T-helper 17 cell (primary cell): ENCODE measurements at regions not wholly inside any gene's neighbourhood (a gene's known extent, or its start where the extent isn't known, plus 50 kb on each side); places are given as distances from the start of the nearest gene placed in this dataset.

Source experiments
- ATAC-seq: fragments of 150-1000 bp; cut with Tn5 transposase; 2 replicates; pipeline ENCODE4 v1.10.0; 2021; ENCODE audit warnings: mild to moderate bottlenecking, moderate library complexity
- DNase-seq, 3 donors: peaks; one replicate each; pipeline versions ENCODE4 v3.0.0 to v3.0.0-alpha.2; 2020 to 2021
- H3K9me3 ChIP-seq: one replicate; pipeline ENCODE4 v1.7.0; 2013; ENCODE audit warnings: low read length, mild to moderate bottlenecking; ENCODE audit not compliant: control insufficient read depth, poor library complexity, severe bottlenecking
- H3K27ac Mint-ChIP-seq: one replicate; pipeline ENCODE4 v1.8.0; 2022; ENCODE audit warnings: mild to moderate bottlenecking, moderate library complexity, mixed read lengths
- H3K27me3 Mint-ChIP-seq: one replicate; pipeline ENCODE4 v1.8.0; 2022; ENCODE audit warnings: mixed read lengths
- H3K36me3 Mint-ChIP-seq: one replicate; pipeline ENCODE4 v1.8.0; 2022; ENCODE audit warnings: low read depth, mixed read lengths
- H3K4me1 Mint-ChIP-seq: one replicate; pipeline ENCODE4 v1.8.0; 2022; ENCODE audit warnings: mild to moderate bottlenecking, mixed read lengths
- H3K4me3 Mint-ChIP-seq: one replicate; pipeline ENCODE4 v1.8.0; 2022; ENCODE audit warnings: mild to moderate bottlenecking, moderate library complexity, mixed read lengths

DNA sequence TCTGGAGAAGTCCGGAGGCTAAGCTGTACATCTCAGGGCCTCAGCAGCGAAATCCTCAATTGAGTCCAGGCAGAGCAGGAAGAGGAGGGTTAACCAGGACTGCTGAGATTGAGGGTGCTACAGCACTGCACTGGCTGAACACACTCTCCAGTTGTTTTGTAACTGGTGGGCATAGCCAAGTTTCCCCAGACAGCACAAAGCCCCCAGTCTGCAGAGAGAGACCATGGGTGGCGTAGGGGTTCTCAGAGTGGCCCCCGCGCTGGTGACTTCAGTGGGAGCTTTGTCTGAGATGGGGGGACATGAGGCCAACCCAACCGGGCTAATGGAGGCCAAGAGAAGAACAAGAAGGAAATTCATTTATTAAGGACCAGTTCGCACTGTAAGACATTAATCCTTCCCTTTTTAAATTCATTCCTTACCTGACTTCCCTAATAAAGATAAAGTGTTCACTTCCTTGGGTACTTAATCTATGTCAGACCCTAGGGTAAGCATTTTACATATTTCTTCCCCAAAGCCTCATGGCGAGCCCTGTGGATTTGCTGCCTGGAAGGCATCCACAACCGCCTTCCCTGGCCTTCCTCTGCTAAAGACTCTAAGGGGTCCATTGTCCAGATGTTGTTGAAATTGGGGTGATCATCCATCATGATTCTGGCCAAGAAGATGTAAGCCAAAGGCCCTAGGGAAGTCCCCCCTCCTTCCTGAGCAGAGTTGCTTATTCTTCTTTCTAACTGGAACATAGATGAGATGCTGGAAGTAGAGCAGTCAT is 121.4 kb upstream of the CHST15 start:
- H3K27me3 Mint-ChIP-seq: peaks cover 29% of the 10 kb centered on the region
- no peak overlapping the region for H3K27ac Mint-ChIP-seq
- no peaks in the 10 kb centered on the region for H3K4me1 Mint-ChIP-seq
- no peak overlapping the region for H3K4me3 Mint-ChIP-seq
- no peaks in the 10 kb centered on the region for H3K9me3 ChIP-seq
- ATAC-seq: no peak
- DNase-seq: no peak
- H3K36me3 Mint-ChIP-seq: no peaks in the 10 kb centered on the region

DNA sequence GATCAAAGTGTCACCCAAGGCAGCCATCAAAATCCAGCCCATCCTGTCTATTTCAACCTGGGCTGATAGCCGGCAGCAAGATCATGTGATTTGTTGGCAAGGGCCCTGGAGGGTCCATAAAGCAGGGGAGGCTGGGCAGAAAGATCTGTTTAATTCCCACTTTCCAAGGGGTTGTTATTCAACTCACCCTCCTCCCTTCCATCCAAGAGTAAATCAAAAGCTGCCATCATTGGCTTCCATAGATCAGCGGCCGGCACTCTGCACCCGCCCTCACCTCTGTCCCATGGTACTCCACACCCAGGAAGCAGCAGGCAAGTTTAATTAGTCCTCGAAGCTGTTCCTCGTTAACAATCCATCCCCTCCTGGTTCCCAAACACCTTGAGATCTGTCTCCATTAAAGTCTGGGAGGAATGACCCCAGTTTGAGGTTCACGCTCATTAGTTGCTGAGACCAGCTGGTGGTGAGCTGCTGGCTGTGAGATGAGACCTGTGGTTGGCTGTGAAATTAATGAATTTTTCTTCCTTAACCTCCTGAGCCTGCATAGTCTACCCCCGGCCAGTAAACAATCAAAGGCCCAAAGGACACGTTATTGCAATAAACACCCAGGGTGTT is 120.6 kb upstream of the CHST15 start:
- no peaks in the 10 kb centered on the region for H3K36me3 Mint-ChIP-seq
- DNase-seq (no peak), ATAC-seq (no peak)
- peaks cover 23% of the 10 kb centered on the region for H3K27me3 Mint-ChIP-seq
- H3K9me3 ChIP-seq: no peaks in the 10 kb centered on the region
- H3K4me1 Mint-ChIP-seq: no peaks in the 10 kb centered on the region
- no peak overlapping the region for H3K4me3 Mint-ChIP-seq
- no peak overlapping the region for H3K27ac Mint-ChIP-seq

DNA sequence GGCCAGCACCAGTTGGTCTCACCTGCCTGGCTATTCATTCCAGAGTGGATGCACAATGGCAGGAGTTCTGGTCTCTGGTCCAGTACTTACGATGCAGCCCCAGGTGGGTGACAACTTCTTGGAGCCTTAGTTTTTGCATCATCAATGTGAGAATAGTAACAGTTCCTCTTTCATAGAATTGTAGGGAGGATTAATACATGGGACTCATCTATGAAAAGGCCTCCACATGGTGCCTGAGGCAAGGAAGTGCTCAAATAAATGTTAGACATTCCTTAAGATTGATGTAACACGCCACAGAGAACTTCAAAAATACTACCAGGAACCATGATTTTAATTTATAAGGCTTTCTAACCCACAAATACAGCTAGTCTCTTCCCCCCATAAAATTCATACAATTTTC is 120.1 kb upstream of the CHST15 start:
- peaks cover 18% of the 10 kb centered on the region for H3K27me3 Mint-ChIP-seq
- H3K27ac Mint-ChIP-seq: no peak overlapping the region
- ATAC-seq: no peak
- H3K9me3 ChIP-seq: no peaks in the 10 kb centered on the region
- no peak overlapping the region for H3K4me3 Mint-ChIP-seq
- no peaks in the 10 kb centered on the region for H3K36me3 Mint-ChIP-seq
- no peak for DNase-seq
- no peaks in the 10 kb centered on the region for H3K4me1 Mint-ChIP-seq

DNA sequence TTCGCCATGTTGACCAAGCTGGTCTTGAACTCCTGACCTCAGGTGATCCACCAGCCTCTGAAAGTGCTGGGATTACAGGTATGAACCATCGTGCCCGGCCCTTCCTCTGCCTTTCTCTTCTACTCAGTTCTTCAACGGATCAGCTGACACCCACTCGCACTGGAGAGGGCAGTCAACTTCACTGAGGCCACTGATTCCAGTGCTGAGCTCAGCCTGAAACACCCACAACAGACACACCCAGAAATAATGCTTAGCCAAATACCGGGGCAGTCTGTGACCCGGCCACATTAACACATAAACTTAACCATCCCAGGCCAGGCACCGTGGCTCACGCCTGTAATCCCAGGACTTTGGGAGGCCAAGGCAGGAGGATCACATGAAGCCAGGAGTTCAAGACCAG is 119.3 kb upstream of the CHST15 start:
- no peak overlapping the region for H3K4me3 Mint-ChIP-seq
- no peaks in the 10 kb centered on the region for H3K4me1 Mint-ChIP-seq
- H3K27me3 Mint-ChIP-seq: peaks cover 14% of the 10 kb centered on the region
- H3K27ac Mint-ChIP-seq: no peak overlapping the region
- no peaks in the 10 kb centered on the region for H3K36me3 Mint-ChIP-seq
- no peak for DNase-seq
- no peaks in the 10 kb centered on the region for H3K9me3 ChIP-seq
- ATAC-seq: no peak

DNA sequence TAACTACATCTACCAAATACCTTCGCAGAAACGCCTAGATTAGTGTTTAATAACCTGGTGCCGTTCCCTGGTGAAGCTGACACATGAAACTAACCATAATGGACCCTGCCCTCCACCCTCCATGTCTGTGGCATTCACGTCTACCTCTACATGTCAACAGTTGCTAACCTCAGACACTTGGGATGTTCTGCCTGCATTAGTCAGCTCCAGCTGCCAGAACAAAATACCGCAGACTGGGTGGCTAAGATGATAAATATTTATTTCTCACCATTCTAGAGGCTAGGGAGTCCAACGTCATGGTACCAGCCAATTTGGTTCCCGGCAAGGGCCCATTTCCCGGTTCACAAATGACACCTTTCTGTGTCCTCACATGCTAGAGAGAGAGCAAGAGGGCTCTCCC is 118.5 kb upstream of the CHST15 start:
- Mint-ChIP-seq H3K36me3 (no peaks in the 10 kb centered on the region), H3K4me1 (no peaks in the 10 kb centered on the region), H3K4me3 (no peak overlapping the region), H3K27ac (no peak overlapping the region), H3K27me3 (peaks cover 7% of the 10 kb centered on the region)
- no peaks in the 10 kb centered on the region for H3K9me3 ChIP-seq
- no peak for DNase-seq
- no peak for ATAC-seq

DNA sequence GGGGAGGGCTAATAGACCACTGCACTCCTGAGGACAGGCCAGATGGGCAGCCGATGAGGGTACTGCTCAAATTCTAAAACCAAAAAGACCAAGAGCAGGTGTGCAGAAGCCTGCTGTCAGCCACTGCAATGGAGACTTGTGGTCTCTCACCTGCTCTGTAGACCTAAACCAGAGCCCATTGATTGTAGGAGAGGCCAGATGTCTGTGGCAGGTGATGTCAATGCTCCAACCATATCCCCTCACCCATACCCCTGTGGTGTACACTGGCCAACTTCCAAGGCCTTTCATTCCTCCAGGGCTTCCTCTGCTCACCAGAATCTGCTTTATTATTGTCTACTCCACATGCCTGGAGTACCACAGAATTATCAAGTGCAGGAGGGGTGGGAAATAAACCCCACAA is 116.9 kb upstream of the CHST15 start:
- no peak overlapping the region for H3K4me3 Mint-ChIP-seq
- no peaks in the 10 kb centered on the region for H3K4me1 Mint-ChIP-seq
- no peaks in the 10 kb centered on the region for H3K36me3 Mint-ChIP-seq
- no peaks in the 10 kb centered on the region for H3K27me3 Mint-ChIP-seq
- H3K27ac Mint-ChIP-seq: no peak overlapping the region
- no peaks in the 10 kb centered on the region for H3K9me3 ChIP-seq
- no peak for ATAC-seq
- DNase-seq: no peak

DNA sequence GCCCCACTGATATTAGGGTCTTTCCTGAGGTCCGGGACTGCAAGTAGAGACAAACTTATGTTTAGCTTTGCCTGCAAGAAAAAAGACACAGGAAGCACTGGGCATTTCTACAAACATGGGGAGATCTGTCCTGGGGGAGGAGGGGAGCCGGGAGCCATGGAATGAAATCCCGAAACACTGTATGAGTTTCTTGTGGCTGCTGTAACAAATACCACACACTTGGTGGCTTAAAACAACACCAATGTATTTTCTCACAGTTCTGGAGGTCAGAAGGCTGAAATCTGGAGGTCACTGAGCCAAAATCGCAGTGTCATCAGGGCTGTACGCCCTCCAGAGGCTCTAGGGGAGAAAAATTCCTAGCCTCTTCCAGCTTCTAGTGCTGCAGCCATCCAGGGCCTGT is 114.0 kb upstream of the CHST15 start:
- H3K9me3 ChIP-seq: no peaks in the 10 kb centered on the region
- Mint-ChIP-seq H3K27ac (no peak overlapping the region), H3K4me1 (no peaks in the 10 kb centered on the region), H3K27me3 (peaks cover 10% of the 10 kb centered on the region), H3K36me3 (no peaks in the 10 kb centered on the region), H3K4me3 (no peak overlapping the region)
- DNase-seq (no peak), ATAC-seq (no peak)

DNA sequence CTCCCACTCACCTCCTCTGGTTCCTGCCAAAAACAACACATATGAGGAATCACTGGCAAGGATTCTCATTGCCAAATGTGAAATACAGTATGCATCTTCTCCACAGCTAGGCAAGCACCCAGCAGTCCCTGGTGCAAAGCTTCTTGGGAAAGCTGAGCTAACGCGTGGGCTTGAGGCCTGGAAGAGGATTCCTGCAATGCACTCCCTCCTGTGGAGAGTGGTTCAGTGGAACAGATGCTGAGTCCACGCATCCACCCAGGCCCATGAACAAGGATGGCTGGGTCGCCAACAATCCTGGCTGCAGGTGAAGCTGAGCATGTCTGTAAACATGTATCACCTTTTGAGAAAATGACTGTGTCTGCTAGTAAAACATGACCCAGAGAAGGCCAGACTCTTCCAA is 113.2 kb upstream of the CHST15 start:
- DNase-seq (no peak), ATAC-seq (no peak)
- H3K36me3 Mint-ChIP-seq: no peaks in the 10 kb centered on the region
- peaks cover 10% of the 10 kb centered on the region for H3K27me3 Mint-ChIP-seq
- H3K9me3 ChIP-seq: no peaks in the 10 kb centered on the region
- no peak overlapping the region for H3K27ac Mint-ChIP-seq
- H3K4me1 Mint-ChIP-seq: no peaks in the 10 kb centered on the region
- no peak overlapping the region for H3K4me3 Mint-ChIP-seq

DNA sequence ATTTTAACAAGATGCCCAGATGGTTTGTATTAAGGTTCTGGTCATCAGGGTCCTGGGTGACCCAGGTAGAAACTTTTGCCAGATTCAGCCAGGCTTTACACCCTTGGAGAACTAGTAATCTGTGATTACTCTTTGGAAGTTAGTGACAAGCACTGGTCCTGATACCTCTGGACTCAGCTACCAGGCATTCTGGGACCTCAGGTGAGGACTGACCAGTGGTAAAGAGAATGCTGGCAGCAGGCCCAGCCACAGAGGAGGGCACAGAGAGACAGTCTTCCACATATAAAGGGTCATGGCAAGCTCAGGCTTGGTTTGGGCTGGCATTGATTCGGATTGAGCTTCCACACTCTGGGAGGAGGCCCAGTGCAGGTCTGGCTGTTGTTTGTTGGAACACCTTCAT is 112.0 kb upstream of the CHST15 start:
- DNase-seq (no peak), ATAC-seq (no peak)
- no peaks in the 10 kb centered on the region for H3K9me3 ChIP-seq
- H3K36me3 Mint-ChIP-seq: peaks cover under 1% of the 10 kb centered on the region
- no peaks in the 10 kb centered on the region for H3K4me1 Mint-ChIP-seq
- no peak overlapping the region for H3K27ac Mint-ChIP-seq
- peaks cover 12% of the 10 kb centered on the region for H3K27me3 Mint-ChIP-seq
- no peak overlapping the region for H3K4me3 Mint-ChIP-seq

DNA sequence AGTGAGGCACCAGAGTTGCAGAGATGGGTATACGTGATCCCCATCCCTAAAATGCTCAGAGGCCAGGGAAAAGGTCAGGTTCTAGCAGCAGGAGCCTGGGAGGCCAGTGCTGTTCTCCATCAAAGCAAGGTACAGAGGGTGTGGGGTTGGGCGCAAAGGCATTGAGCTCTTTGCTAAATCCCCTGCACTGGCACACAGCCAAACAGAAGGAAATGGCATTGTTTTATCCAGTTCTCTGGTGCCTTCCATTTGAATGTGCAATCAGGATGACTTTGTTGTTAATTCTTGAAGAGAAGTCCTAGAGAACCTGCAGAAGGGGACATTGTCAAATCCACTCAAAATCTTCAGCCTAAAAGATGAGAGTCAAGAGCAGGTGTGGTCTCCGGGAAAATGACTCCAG is 111.3 kb upstream of the CHST15 start:
- peaks cover 18% of the 10 kb centered on the region for H3K27me3 Mint-ChIP-seq
- no peak overlapping the region for H3K27ac Mint-ChIP-seq
- no peaks in the 10 kb centered on the region for H3K9me3 ChIP-seq
- no peaks in the 10 kb centered on the region for H3K4me1 Mint-ChIP-seq
- no peak for DNase-seq
- H3K4me3 Mint-ChIP-seq: no peak overlapping the region
- ATAC-seq: no peak
- peaks cover 2% of the 10 kb centered on the region for H3K36me3 Mint-ChIP-seq

DNA sequence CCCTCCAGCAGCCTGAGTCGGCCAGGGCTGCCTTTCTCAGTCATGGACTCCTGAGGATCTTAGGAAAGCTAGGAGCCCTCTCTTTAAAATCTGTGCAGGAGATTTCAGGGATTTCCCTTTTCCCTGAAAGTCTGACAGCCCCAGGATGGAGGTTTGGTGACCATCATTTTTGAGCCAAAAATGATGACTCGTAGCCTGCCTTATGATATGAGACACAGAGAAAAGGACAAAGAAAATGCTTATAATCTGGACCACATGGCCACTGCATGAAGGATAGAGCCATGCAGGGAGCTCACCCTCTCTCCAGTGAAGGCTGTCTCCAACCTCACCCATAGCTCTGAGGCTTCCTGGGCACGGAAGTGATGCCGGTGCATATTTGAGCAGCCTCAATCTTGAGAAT is 106.6 kb upstream of the CHST15 start:
- no peaks in the 10 kb centered on the region for H3K9me3 ChIP-seq
- DNase-seq: no peak
- ATAC-seq: no peak
- H3K4me3 Mint-ChIP-seq: no peak overlapping the region
- no peaks in the 10 kb centered on the region for H3K4me1 Mint-ChIP-seq
- peaks cover 2% of the 10 kb centered on the region for H3K36me3 Mint-ChIP-seq
- no peak overlapping the region for H3K27ac Mint-ChIP-seq
- H3K27me3 Mint-ChIP-seq: peaks cover 24% of the 10 kb centered on the region

DNA sequence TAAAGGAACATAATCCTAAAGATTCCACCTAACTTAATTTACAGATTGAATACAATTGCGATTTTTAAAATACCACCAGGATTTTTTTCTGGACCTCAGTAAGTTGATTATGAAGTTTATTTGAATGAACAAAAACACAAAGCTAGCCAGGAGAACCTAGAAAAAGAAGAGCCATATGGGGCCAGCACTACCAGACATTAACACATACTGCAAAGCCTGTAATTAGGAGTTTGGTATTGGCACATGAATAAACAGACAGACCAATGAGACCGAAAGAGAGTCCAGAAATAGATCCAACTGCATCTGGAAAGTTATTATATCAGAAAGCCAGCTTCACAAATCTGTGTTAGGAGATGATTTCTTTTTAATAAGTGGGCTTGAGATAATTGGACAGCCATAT is 105.5 kb upstream of the CHST15 start:
- H3K4me3 Mint-ChIP-seq: no peak overlapping the region
- H3K4me1 Mint-ChIP-seq: no peaks in the 10 kb centered on the region
- DNase-seq (no peak), ATAC-seq (no peak)
- no peaks in the 10 kb centered on the region for H3K9me3 ChIP-seq
- H3K27me3 Mint-ChIP-seq: peaks cover 29% of the 10 kb centered on the region
- no peak overlapping the region for H3K27ac Mint-ChIP-seq
- H3K36me3 Mint-ChIP-seq: peaks cover 2% of the 10 kb centered on the region

DNA sequence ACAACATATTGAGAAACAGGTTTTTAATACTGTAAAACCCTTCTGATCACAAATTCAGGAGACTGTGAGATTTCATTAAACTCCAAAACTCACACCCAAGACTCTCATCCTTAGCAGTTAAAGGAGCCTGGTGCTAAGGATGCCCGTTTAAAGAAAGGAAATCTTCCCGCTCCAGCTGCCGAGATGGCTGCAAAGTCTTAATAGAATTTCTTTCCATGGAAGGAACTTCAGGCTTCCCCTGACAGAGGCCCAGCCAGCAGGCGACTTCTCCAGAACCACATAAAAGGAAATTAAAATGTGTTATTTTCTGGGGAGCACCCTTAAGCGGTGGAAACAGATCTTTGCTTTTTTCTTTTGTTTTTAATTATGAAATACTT is 104.7 kb upstream of the CHST15 start:
- Mint-ChIP-seq H3K27ac (no peak overlapping the region), H3K27me3 (peaks cover 30% of the 10 kb centered on the region), H3K4me3 (no peak overlapping the region), H3K4me1 (no peaks in the 10 kb centered on the region), H3K36me3 (peaks cover 2% of the 10 kb centered on the region)
- ATAC-seq: no peak
- no peaks in the 10 kb centered on the region for H3K9me3 ChIP-seq
- no peak for DNase-seq
